Calu3 (cell line): ENCODE measurements at regions not wholly inside any gene's neighbourhood (a gene's known extent, or its start where the extent isn't known, plus 50 kb on each side); places are given as distances from the start of the nearest gene placed in this dataset.

Experiments used
- BruUV-seq: library from RNA; stranded (reverse); fragments of 400-500 nt; replicated peaks from 2 replicates; lab custom pipeline; 2021; lab: Mats Ljungman, UMichigan
- CTCF ChIA-PET: fragments of 300-600 bp; sonication (Branson Sonifier 250); formaldehyde crosslinking; loops from one replicate; lab custom pipeline; 2022; ENCODE audit warnings: antibody characterized with exemption; lab: Charles Lee
- DNase-seq: peaks from one replicate; pipeline ENCODE4 v3.0.0; 2022
- H3K27ac Mint-ChIP-seq: one replicate; pipeline ENCODE4 v1.8.0; 2022; ENCODE audit warnings: mixed read lengths; ENCODE audit not compliant: unreplicated experiment
- H3K27me3 Mint-ChIP-seq: one replicate; pipeline ENCODE4 v1.8.0; 2022; ENCODE audit warnings: mixed read lengths; ENCODE audit not compliant: unreplicated experiment
- H3K36me3 Mint-ChIP-seq: one replicate; pipeline ENCODE4 v1.8.0; 2022; ENCODE audit warnings: mild to moderate bottlenecking, moderate library complexity, mixed read lengths; ENCODE audit not compliant: insufficient read depth, unreplicated experiment
- H3K4me1 Mint-ChIP-seq: one replicate; pipeline ENCODE4 v1.8.0; 2022; ENCODE audit warnings: mild to moderate bottlenecking, low read depth, mixed read lengths; ENCODE audit not compliant: unreplicated experiment
- H3K4me3 Mint-ChIP-seq: one replicate; pipeline ENCODE4 v1.8.0; 2022; ENCODE audit warnings: mild to moderate bottlenecking, low read depth, moderate library complexity, mixed read lengths; ENCODE audit not compliant: unreplicated experiment
- H3K9me3 Mint-ChIP-seq: one replicate; pipeline ENCODE4 v1.8.0; 2022; ENCODE audit warnings: low read depth, mixed read lengths; ENCODE audit not compliant: unreplicated experiment
- intact Hi-C: fragments of 100-400 bp; cut with micrococcal nuclease; formaldehyde crosslinking; loops from one replicate; pipeline ENCODE4 v1.10.0; 2022; ENCODE audit not compliant: unreplicated experiment
- TF ChIP-seq, protein P1 (sequence below): fragments of 200-600 bp; IDR thresholded peaks from one replicate; pipeline ENCODE4 v1.8.0; 2022; ENCODE audit warnings: antibody characterized with exemption; ENCODE audit not compliant: unreplicated experiment

DNA sequence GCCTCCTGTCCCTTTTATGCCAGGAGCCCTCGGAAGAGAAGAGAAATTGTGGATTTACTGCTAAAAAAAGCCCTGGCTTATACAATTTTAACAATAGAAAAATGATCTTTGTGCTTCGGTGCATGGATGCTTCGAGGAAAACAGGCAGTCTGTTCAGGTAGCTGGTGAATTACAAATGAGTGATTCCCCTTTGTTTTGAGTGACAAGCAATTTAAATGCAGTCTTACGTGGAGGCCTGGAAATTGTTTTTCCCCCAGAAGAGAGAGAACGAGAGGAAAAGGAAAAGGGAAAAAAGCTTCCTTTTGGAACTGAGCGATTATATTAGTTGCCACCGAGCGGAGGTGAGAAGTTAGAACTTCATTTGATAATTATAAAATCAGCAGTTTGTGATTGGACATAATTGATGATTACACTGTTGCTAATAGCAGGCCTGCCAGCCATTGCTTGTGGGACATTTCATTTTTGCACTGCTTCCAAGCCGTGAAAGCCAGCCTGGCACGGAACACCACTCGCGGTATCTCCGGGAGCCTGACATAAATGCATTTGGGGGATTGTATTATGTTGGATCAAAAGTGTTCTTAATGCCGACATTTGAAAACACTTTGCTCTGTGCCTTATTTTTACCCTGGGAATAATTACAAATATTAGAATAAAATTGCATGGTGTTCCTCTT is 117.7 kb downstream of the PHETA1 start:
- peaks cover 97% of the 10 kb centered on the region for H3K27me3 Mint-ChIP-seq
- no TSS peak for BruUV-seq
- H3K4me1 Mint-ChIP-seq: no peaks in the 10 kb centered on the region
- H3K9me3 Mint-ChIP-seq: no peaks in the 10 kb centered on the region
- TF ChIP-seq, protein P1, sequence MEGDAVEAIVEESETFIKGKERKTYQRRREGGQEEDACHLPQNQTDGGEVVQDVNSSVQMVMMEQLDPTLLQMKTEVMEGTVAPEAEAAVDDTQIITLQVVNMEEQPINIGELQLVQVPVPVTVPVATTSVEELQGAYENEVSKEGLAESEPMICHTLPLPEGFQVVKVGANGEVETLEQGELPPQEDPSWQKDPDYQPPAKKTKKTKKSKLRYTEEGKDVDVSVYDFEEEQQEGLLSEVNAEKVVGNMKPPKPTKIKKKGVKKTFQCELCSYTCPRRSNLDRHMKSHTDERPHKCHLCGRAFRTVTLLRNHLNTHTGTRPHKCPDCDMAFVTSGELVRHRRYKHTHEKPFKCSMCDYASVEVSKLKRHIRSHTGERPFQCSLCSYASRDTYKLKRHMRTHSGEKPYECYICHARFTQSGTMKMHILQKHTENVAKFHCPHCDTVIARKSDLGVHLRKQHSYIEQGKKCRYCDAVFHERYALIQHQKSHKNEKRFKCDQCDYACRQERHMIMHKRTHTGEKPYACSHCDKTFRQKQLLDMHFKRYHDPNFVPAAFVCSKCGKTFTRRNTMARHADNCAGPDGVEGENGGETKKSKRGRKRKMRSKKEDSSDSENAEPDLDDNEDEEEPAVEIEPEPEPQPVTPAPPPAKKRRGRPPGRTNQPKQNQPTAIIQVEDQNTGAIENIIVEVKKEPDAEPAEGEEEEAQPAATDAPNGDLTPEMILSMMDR: no peak
- no peak overlapping the region for H3K27ac Mint-ChIP-seq
- no peak overlapping the region for H3K4me3 Mint-ChIP-seq
- CTCF ChIA-PET: interaction anchor here (1.4 kb wide), 2 partner anchors 17 to 225 kb away, joined by 3 read pairs; no protein-coding TSS in a partner anchor
- no peak for DNase-seq
- intact Hi-C loops: no loop called here
- no peaks in the 10 kb centered on the region for H3K36me3 Mint-ChIP-seq

DNA sequence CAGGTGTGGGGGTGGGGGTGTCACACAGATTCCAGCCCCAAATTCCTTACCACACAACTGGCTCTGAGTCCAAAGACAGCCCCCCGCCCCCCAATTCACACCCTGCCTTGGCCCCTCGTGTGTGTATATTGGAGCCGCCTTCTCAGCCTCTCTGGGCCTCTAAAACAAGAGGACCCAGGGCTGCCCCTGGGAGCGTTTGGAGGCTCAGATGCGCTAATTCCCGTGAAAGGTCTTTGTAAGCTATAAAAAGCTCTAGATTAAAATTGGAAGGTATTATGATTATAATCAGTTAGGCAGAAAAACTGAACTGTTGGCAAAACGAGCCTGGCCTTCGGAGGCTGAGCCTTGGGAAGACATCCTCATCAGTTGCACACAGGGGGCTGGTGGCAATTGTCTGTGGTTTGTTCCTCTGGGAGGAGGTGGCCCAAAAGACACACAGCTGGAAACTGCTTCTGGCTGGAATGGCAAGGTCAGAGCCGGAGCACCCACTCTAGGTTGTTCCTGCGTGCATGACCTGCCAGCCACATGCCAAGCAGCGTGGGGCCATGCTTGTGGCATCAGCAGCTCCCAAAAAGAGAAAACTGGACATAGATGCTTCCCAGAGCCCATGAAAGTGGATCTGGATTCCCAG is 118.5 kb downstream of the PHETA1 start:
- H3K4me1 Mint-ChIP-seq: no peaks in the 10 kb centered on the region
- no peak overlapping the region for H3K27ac Mint-ChIP-seq
- intact Hi-C loops: no loop called here
- no peak overlapping the region for H3K4me3 Mint-ChIP-seq
- H3K36me3 Mint-ChIP-seq: no peaks in the 10 kb centered on the region
- CTCF ChIA-PET: interaction anchor here (0.6 to 1.4 kb wide), 3 partner anchors 9 to 224 kb away, joined by 3 to 7 read pairs (median 3); no protein-coding TSS in a partner anchor
- H3K9me3 Mint-ChIP-seq: no peaks in the 10 kb centered on the region
- peaks cover 97% of the 10 kb centered on the region for H3K27me3 Mint-ChIP-seq
- TF ChIP-seq, protein P1: no peak
- no TSS peak for BruUV-seq
- no peak for DNase-seq

DNA sequence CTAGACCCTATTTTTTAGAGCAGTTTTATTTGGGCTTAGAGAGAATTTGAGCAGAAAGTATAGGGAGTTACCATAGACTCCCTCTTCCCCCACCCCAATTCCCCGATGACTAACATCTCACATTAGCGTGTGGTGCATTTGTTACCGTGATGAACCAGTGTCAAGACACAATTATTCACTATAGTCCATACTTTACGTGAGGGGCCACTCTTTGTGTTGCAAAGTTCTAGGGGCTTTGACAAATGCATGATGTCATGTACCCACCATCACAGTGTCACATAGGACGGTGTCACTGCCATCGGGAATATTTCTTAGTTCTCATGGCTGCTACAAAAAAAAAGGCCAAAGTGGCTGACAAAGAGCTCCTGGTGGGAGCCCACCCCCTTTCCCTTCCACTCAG is 119.1 kb downstream of the PHETA1 start:
- no peaks in the 10 kb centered on the region for H3K36me3 Mint-ChIP-seq
- no peaks in the 10 kb centered on the region for H3K4me1 Mint-ChIP-seq
- no peaks in the 10 kb centered on the region for H3K9me3 Mint-ChIP-seq
- no peak overlapping the region for H3K4me3 Mint-ChIP-seq
- H3K27ac Mint-ChIP-seq: no peak overlapping the region
- no peak for DNase-seq
- CTCF ChIA-PET: interaction anchor here (1.4 kb wide), 1 partner anchor 18 kb away, joined by 3 read pairs; no protein-coding TSS in a partner anchor
- peaks cover 97% of the 10 kb centered on the region for H3K27me3 Mint-ChIP-seq
- no TSS peak for BruUV-seq
- intact Hi-C loops: no loop called here
- TF ChIP-seq, protein P1: no peak

DNA sequence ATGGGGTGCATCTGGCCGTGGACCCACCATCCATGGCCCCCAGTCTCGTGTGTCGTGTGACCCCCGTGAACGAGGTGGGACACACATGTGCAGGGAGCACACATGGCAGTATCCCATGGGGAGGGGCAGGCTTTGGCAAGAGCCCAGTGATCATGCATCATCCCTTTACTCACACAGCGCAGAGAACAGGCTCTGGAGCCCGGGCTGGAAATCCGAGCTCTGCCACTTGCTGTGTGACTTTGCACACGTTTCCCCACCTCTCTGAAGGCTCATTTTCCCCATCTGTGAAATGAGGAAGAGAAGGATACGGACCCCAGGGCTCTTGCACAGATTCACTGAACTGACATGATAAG is 119.9 kb downstream of the PHETA1 start:
- Mint-ChIP-seq H3K4me1 (no peaks in the 10 kb centered on the region), H3K36me3 (no peaks in the 10 kb centered on the region), H3K27ac (no peak overlapping the region), H3K9me3 (no peaks in the 10 kb centered on the region), H3K4me3 (no peak overlapping the region), H3K27me3 (peaks cover 96% of the 10 kb centered on the region)
- no peak for DNase-seq
- intact Hi-C loops: no loop called here
- CTCF ChIA-PET: interaction anchor here (0.7 kb wide), 2 partner anchors 113 to 281 kb away, joined by 3 to 4 read pairs; no protein-coding TSS in a partner anchor
- BruUV-seq: no TSS peak
- TF ChIP-seq, protein P1: no peak
